ENCODE measurements at regions not wholly inside any gene's neighbourhood (a gene's known extent, or its start where the extent isn't known, plus 50 kb on each side); places are given as distances from the start of the nearest gene placed in this dataset.
"Not testable (repeated sequence)": the region's sequence is repeated elsewhere in the genome, so short reads cannot be mapped to it uniquely, and the experiment has no call there.

DNA sequence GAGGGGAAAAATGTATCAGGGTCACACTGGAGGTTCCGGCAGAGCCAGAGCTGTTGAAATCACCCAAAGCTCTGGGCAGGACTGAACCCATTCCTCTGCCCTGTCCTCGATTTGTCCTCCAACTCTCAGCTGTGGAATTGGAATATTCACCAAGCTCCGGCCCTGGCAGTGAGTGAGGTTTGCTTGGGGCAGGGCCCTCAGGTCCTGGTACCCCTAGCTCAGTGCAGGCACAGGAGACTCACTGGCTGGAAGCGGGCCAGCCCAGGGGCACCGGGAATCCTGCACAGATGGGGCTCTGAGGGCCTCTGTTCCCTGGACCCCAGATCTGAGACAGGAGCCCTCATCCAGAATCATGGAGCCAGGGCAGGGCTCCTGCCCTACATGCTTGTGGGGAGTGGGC is 1322.3 kb downstream of the UQCRFS1 start:
- no peak for DNase-seq

DNA sequence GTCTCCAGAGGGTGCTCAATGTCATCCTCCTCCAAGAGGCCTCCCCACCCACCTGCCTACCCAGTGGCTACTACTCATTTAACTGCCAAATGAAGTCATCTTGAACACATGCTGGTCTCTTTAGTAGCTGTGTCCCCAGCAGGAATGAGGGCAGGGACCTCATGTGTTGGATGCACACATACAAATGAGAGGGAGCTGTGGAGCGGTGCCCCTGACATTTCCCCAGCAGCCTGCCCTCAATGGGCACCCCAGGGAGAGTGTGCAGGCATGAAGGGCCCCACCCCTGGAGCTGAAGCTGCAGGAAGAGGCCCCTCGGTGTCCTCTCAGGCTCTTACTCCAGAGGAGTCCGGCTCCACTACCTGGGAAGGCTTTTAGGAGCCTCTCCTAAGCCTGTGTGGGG is 1322.7 kb downstream of the UQCRFS1 start:
- DNase-seq, result no peak

DNA sequence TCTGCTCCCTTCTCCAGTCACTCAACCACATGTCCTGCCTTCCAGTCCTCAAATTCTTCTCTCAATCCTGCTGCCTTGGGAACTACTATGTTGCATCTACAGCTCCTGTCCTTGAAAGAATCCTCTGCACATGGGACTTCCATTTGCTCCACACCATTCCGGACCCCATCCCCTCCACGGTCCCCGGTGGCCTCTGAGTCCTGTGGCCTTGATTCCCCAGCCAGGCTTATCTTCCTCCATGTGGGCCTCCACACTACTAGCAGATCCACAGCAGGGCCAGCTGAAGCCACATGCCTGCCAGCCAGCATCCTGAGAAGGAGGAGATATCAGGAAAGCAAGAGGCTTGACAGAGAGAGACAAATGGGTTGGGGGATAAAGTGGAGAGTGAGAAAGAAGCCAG is 1323.8 kb downstream of the UQCRFS1 start:
- DNase-seq, result no peak

DNA sequence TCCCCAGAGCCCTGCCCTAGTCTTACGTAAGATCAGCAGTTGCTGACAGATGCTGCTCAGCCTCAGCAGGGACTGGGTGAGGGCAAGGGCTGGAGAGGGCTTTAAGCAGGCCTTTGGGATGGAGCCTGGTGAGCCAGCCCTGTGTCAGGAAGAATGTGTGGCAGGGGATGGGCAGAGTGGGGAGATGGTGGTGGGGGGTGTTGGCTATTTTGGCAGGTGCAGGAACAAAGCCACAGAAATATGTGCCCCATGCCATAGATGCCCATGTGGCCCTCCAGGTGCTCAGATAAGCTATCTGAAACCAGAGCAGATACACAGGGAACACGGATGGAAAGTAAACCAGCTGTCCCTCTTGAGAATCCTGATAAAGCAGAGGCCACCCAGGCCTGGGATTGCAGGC is 1325.0 kb downstream of the UQCRFS1 start:
- DNase-seq, result no peak

DNA sequence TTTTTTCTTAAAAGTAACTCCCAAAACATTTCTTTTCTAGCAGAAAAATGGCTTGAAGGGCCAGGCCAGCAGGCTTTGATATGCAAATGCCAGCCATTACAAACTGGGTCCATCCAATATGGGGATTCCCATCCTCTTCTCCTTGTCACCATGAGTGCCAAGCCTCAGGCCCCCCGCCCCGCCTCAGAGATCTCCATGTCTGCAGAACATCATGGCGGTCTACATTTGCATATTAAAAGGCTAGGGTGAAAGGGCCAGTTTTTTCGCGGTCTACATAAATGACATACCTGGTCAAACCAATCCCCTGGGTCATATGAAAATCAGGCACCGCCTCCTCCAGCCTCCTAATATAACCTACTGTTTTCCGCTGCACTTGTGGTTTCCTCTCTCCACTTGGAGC is 1327.6 kb downstream of the UQCRFS1 start:
- DNase-seq, result no peak

DNA sequence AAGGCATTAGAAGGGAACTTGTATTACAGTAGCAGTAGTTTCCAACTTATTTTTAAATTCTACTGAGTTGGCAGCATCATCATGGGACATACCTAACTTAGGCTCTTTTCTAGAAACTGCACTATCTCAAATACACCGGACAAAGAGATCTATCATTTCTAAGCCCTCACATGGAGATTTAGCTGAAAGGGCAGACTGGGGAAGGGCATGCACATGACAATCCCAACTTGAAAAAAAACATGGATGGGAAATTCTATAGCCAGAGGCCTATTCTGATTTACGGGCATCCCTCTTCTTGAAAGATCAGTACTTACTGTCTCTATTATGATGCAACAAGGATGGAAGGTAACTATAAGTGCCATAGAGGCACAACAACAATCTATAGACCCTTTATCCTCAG is 1328.6 kb downstream of the UQCRFS1 start:
- no peak for DNase-seq

DNA sequence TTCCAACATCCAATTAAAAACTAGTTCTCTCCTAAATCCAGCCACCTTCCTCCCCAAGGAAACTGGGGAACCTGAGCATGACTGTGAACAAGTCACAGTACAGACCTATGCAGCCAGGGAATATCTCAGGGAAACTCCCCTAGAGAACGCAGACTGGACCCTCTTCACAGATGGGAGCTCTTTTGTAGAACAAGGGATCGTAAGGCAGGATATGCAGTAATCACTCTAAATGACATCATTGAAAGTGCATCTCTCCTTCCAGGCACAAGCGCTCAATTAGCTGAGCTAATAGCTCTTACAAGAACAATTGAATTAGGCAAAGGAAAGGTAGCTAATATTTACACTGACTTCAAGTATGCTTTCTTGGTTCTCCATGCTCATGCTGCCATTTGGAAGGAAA is 1331.7 kb downstream of the UQCRFS1 start:
- DNase-seq, result no peak

DNA sequence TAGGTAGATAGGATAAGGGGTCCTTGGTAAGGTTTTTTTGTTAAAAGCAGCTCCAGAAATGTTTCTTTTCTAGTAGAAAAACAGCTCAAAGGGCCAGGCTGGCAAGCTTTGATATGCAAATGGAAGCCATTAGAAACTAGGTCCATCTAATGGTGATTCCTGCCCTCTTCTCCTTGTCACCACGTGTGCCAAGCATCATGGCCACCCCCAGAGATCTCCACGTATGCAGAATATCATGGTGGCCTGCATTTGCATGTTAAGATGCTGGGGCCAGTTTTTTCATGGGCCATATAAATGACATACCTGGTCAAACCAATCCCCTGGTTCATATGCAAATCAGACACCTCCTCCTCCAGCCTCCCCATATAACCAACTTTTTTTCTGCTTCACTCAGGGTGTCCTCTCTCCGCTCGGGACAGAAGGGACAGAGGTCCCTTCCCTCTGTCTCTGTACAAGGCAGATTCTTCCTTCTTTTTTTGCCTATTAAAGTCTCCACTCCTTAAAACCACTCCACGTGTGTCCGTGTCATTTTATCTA is 1335.9 kb downstream of the UQCRFS1 start:
- no peak for DNase-seq

DNA sequence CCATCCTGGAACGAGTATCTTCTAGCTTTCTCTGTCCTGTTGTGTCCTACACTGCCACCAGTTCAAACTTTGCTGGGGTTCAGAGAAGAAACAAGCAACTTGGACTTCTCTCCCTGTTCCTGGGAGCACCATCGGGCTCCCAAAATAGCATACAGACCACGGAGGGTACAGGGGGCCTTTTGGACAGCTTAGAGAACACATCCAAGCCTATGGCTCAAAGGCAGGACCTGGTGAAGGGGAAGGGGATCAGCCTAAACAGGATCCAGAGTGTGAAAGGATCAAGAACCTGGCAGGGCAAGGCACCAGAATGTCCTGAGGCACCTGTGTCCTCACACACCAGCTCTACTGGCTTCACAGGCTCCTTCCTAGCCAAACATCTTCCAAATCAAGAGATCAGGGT is 1336.5 kb downstream of the UQCRFS1 start:
- no peak for DNase-seq

DNA sequence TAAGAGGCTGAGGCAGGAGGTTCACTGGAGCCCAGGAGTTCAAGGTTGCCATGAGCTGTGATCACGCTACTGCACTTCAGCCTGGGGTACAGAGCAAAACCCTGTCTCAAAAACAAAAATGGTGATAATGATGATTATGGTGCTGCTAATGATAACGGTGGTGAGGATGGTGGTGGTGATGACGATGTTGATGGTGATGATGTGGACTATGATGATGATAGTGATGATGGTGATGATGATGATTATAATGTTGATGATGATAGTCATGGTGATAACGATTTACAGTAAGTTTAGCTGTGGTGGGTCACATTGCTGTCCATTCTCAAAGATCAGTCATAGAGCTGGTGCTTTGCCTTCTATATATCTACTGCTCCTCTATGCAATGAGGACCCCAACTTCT is 1340.6 kb downstream of the UQCRFS1 start:
- no peak for DNase-seq

DNA sequence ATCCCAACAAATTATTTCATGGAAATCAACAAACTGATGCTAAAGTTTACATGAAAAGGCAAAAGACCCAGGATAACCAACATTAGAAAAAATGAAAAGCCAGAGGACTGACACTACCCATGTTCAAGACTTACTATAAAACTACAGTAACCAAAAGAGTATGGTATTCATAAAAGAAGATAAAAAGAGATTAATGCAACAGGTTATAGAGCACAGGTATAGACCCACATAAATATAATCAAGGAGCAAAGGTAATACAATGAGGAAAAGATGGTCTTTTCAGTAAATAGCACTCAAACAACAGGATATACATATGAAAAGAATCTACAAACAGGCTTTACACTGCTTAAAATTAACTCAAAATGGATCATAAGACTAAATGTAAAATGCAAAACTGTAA is 1342.7 kb downstream of the UQCRFS1 start:
- DNase-seq, result no peak

DNA sequence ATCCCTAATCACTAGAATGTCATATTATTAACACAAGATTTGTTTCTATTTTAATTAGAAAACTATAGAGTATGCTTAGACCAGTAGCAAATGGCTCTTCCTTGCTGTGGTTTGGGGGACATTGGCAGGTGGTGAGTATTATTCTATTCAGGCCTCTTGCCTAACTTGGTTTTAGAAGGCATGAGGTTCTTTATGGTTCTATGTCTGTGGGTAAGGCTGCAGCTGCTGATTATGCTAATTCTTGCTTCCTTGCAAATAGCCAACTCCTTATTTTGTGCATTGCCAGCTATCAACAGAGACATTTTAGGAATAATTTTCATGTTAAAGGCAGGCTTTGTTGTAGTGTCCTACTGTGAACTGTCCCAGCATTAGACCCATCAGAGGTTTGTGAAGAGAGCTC is 1344.9 kb downstream of the UQCRFS1 start:
- DNase-seq, result no peak

DNA sequence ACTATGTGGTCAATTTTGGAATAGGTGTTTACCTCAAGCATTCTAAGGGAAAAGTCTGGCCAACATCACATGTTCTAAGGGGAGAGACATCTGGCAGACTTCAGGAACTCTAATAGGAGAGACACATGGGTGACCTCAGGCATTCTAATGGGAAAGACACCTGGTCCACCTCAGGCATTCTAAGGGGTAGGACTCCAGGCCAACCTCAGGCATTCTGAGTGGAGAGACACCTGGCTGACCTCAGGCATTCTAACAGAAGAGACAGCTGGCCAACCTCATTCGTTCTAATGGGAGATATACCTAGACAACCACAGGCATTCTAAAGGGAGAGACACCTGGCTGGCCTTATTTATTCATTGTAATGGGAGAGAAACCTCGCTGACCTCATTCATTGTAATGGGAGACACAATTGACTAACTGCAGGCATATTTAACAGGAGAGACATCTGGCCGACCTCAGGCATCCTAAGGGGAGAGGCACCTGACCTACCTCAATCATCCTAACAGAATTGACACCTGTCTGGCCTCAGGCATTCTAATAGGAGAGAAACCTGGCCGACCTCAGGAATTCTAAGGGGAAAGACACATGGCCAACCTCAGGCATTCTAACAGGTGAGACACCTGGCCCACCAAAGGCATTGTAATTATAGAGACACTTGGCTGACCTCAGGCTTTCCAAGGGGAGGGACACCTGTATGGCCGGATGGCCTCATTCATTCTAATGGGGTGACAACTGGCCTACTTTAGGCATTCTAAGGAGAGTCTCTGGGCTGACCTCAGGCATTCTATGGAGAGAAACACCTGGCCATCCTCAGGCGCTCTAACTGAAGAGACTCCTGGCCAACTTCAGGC is 1346.8 kb downstream of the UQCRFS1 start:
- DNase-seq, result no peak

DNA sequence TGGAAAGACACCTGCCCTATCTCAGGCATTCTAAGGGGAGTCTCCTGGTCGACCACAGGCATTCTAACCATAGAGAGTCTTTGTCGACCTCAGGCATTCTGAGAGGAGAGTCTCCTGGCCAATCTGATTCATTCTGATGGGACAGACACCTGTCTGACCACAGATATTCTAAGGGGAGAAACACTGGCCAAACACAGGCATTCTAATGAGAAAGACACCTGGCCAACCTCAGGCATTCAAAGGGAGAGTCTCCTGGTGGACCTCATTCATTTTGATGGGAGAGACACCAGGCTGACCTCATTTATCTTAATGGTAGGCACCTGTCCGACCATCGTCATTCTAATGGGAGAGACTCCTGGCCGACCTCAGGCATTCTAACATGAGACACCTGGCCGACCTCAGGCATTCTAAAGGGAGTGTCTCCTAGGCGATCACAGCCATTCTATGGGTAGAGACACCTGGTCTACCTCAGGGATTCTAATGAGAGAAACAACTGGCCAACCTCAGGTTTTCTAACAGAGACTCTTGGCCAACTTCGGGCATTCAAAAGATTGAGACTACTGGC is 1351.5 kb downstream of the UQCRFS1 start:
- no peak for DNase-seq

DNA sequence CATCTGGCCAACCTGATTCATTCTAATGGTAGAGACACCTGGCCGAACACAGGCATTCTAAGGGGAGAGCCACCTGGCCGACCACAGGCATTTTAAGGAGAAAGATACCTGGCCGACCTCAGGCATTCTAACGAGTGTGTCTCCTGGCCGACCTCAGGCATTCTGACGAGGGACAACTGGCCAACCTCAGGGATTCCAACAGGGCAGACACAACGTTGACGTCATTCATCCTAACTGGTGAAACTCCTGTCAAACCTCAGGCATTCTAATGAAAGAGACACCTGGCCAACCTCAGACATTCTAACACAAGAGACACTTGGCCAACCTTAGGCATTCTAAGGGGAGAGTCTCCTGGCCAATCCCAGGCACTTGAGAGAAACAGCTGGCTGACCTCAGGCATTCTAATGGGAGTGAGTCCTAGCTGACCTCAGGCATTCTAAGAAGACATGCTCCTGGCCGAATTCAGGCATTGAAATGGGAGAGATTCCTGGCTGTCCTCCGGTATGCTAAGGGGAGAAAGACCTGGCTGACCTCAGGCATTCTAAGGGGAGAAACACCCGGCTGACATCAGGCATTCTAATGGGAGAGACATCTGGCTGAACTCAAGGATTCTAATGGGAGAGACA is 1352.5 kb downstream of the UQCRFS1 start:
- no peak for DNase-seq

DNA sequence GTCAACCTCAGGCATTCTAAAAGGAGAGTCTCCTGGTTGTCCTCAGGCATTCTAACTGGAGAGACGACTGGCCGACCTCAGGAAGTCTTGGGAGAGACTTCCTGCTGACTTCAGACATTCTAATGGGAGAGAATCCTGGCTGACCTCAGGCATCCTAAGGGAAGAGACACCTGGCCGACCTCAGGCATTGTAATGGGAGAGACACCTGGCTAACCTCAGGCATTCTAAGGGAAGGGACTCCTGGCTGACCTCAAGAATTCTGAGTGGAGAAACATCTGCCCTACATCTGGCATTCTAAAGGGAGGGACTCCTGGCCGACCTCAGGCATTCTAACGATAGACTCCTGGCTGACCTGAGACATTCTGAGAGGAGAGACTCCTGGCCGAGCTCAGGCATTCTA is 1353.3 kb downstream of the UQCRFS1 start:
- DNase-seq, result no peak

DNA sequence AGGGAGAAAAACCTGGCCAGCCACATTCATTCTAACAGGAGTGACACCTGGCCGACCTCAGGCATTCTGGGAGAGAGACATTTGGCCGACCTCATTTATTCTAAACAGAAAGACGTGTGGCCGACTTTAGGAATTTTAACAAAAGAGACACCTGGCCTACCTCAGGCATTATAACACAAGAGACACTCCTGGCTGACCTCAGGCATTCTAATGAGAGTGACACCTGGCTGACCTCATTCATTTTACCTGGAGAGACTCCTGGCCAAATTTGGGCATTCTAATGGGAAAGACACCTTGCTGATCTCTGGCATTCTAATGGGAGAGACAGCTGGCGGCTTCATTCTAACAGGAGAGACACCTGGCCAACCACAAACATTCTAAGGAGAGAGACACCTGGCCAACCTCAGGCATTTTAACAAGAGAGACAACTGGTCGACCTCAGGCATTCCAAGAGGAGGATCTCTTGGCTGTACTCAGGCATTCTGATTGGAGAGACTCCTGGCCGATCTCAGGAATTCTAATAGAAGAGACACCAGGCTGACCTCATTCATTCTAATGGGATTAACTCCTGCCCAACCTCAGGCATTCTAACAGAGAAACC is 1353.9 kb downstream of the UQCRFS1 start:
- DNase-seq, result no peak

DNA sequence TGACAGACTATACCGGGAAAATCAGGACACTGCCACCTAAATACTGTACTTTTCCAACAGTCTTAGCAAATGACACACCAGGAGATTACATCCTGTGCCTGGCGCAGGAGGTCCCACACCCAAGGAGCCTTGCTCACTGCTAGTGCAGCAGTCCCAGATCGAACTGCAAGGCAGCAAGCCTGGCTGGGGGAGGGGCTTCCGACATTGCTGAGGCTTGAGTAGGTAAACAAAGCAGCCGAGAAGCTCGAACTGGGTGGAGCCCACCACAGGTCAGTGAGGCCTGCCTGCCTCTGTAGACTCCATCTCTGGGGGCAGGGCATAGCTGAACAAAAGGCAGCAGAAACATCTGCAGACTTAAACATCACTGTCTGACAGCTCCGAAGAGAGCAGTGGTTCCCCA is 1360.0 kb downstream of the UQCRFS1 start:
- not testable (repeated sequence) for DNase-seq

DNA sequence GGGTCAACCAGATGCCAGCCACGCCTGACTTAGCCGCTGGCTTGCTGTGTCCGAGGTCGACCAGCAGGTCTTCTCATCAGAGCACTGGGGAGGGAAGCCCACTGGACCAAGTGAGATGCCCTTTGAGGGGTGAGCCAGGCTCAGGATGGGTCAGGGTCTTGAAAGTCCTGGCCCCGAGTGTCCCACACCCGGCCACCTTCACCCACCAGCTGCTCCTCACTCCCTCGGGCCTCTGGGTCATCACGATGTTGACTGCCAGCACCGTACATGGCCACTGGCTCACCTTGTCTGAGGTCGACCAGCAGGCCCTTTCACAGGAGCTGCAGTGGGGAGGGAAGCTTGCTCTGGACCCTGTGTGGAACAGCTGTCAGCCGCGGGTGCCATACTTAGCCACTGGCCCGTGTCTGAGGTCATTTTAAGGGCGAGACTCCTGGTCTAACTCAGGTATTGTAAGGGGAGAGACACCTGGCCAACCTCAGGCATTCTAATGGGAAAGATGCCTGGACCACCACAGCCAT is 1361.3 kb downstream of the UQCRFS1 start:
- DNase-seq, result no peak

DNA sequence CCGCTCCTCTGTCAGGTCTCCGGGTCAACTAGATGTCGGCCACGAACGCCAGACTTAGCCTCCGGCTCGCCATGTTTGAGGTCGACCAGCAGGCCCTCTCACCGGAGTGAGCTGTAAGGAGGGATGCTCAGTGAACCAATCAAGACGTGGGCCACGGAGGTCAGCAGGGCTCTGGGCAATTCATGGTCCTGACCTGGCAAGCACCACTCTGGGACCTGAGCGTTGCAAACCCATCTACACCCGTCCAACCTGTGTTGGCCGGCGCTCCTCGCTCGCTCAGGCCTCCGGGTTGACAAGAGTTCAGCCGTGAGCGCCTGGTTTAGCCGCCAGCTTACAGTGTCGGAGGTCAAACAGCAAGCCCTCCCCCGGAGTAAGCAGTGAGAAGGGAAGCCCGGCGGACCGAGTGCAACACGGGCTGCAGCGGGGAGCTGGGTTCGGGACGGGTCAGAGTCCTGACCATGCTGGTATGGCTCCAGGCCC is 1361.9 kb downstream of the UQCRFS1 start:
- DNase-seq, result no peak

DNA sequence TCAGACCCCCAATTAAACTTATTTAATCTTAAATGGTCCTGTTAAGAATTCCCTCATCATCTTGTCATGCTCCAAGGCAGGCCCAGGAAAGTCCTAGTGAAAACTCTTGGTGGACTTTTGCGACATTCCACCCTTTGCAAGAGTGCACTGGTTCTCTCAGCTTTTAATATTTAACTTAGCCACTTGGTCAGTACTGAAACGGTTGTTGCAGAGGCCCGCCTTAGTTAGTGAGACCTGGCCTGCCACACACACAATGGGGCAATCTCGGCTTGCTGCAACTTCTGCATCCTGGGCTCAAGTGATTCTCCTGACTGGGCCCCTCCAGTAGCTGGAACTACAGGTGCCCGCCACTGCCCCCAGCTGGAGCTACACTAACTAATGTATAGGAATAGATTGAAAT is 1366.0 kb downstream of the UQCRFS1 start:
- DNase-seq, result no peak

DNA sequence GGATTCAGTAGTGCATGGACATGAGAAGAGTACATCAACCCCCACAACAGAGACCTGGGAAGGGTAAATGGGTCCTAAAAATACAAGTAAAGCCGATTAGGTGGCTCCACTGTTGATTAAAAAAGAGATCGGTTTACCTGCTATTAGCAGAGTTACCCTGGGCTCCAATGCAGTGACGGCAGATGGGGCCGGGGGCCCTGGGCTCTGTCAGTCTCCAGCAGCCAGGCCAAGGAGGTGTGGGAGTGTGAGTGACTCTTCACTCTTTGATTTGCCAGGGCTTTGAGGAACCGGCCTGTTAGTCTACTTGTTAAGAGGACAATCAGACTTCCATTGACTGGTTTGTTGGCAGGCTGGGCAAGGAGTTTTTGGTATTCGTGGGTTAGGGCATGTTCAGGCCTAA is 1368.7 kb downstream of the UQCRFS1 start:
- no peak for DNase-seq

DNA sequence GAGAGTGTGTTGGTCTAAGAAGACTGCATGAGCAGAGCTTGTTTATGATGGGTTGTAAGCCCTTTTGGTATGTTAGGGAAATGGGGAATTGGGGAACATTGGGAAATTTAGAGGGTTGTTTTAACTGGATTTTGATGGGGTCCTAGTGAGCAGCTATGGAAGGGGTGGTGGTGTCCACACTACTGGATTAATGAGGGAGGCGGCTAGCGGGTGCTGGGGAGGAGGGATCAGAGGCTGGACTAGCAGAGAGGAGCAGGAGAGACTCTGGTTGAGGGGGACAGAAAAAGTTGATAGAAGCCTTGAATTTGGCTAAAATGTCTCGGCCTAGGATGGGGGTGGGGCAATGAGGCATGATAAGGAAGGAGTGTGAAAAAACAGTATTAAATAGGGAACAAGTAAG is 1369.1 kb downstream of the UQCRFS1 start:
- no peak for DNase-seq

All from hematopoietic multipotent progenitor cell treated with erythropoietin and hydrocortisone succinate and interleukin-3 and kit ligand, for 6 days (in vitro differentiated cells).